ENCODE measurements at regions not wholly inside any gene's neighbourhood (a gene's known extent, or its start where the extent isn't known, plus 50 kb on each side); places are given as distances from the start of the nearest gene placed in this dataset.

DNA sequence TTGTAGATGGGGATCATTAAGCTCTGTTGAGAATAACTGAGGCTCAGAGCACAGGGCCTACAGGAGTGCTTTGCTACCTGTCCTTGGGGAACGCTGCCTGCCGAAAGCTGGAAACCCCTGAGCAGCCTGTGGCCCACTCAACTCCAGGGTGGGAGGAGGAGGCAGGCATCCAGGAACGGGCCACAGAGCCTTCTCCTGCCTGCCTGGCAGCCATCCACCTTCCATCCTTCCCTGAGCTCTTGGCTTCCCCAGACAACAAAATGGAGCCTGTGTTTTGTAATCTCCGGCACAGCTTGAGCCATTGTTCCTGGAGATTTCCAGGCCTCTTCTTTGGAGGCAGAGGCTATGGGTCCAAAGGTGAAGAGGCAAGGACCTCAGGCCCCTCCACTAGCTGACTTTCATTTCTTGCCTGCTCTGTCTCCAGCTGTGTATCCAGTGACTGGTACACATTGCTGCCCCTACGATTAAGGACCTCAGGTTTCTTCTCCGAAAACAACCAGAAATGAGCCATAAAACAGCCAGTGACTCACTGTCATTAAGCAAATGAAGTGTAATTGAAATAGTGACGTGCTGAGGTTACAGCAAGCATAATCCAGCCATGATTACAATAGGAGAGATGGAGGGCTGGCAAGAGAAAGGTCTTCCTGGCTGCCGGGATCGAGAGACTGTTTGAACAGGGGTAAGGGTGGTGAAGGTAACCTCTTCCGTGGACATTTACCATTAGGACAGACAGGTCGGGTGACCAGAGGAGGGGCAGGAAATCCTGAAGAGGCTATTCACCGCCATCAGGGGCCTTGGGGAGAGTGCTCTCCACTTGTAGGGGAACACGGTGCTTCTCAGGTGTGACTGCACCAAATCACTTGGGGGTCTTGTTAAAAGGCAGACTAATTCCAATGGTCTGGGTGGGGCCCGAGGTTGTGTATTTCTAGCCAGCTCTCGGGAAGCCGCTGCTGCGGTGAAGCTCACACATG is 56.3 kb upstream of the KCNA5 start:
- Histone ChIP-seq H3K27ac (ENCODE audit: low read depth, low read length) (no peak overlapping the region), H3K9me3 (ENCODE audit: insufficient read depth, low read depth, low read length) (no peaks in the 10 kb centered on the region), H3K4me3 (ENCODE audit: insufficient read depth, low read depth, low read length) (no peak overlapping the region), H3K4me1 (ENCODE audit: insufficient read depth, low read length) (no peaks in the 10 kb centered on the region), H3K9ac (ENCODE audit: low read length) (no peak overlapping the region), H4K20me1 (ENCODE audit: insufficient read depth, low read length) (no peaks in the 10 kb centered on the region), H3K36me3 (ENCODE audit: insufficient read depth, low read length) (no peaks in the 10 kb centered on the region), H3K4me2 (ENCODE audit: low read length) (peak overlapping the region; percentile 1), H3K79me2 (ENCODE audit: insufficient read depth, low read length) (no peaks in the 10 kb centered on the region), H3K27me3 (ENCODE audit: insufficient read depth, low read length) (peaks cover 8% of the 10 kb centered on the region), H2AFZ (ENCODE audit: low read depth, low read length) (no peak overlapping the region)
- Mint-ChIP-seq H3K4me1 (ENCODE audit: low read depth, unreplicated experiment) (peaks cover 5% of the 10 kb centered on the region), H3K9me3 (ENCODE audit: unreplicated experiment) (no peaks in the 10 kb centered on the region), H3K27ac (ENCODE audit: unreplicated experiment) (no peak overlapping the region), H3K4me3 (ENCODE audit: unreplicated experiment) (no peak overlapping the region), H3K36me3 (ENCODE audit: low read depth, unreplicated experiment) (no peaks in the 10 kb centered on the region), H3K27me3 (ENCODE audit: low read depth, unreplicated experiment) (peaks cover 57% of the 10 kb centered on the region)
- FAIRE-seq (no peak), DNase-seq (ENCODE audit: low read depth) (peak; percentile 10)
- no peak for TF ChIP-seq EZH2 (IDR thresholded peaks at IDR 0.05; ENCODE audit: insufficient read depth, low read length)
- no peak for TF ChIP-seq CTCF (IDR thresholded peaks at IDR 0.05; ENCODE audit: insufficient read depth, low read depth, low read length)

GRCh38 chr12:4991373-4991772 is 52.3 kb upstream of the KCNA5 start:
- H3K79me2 ChIP-seq (ENCODE audit: insufficient read depth, low read length) = no peaks in the 10 kb centered on the region
- no peak overlapping the region for H3K27ac ChIP-seq (ENCODE audit: low read depth, low read length)
- H3K9me3 ChIP-seq (ENCODE audit: insufficient read depth, low read depth, low read length) = no peaks in the 10 kb centered on the region
- H3K27ac Mint-ChIP-seq (ENCODE audit: unreplicated experiment) = no peak overlapping the region
- no peaks in the 10 kb centered on the region for H3K36me3 Mint-ChIP-seq (ENCODE audit: low read depth, unreplicated experiment)
- DNase-seq (ENCODE audit: low read depth) (no peak), FAIRE-seq (no peak)
- H3K4me3 Mint-ChIP-seq (ENCODE audit: unreplicated experiment) = no peak overlapping the region
- H3K27me3 Mint-ChIP-seq (ENCODE audit: low read depth, unreplicated experiment) = peaks cover 46% of the 10 kb centered on the region
- H3K4me1 ChIP-seq (ENCODE audit: insufficient read depth, low read length) = no peaks in the 10 kb centered on the region
- no peaks in the 10 kb centered on the region for H4K20me1 ChIP-seq (ENCODE audit: insufficient read depth, low read length)
- no peak overlapping the region for H2AFZ ChIP-seq (ENCODE audit: low read depth, low read length)
- TF ChIP-seq EZH2 (IDR thresholded peaks at IDR 0.05; ENCODE audit: insufficient read depth, low read length) (no peak), CTCF (IDR thresholded peaks at IDR 0.05; ENCODE audit: insufficient read depth, low read depth, low read length) (no peak)
- H3K9ac ChIP-seq (ENCODE audit: low read length) = no peak overlapping the region
- H3K36me3 ChIP-seq (ENCODE audit: insufficient read depth, low read length) = no peaks in the 10 kb centered on the region
- H3K4me1 Mint-ChIP-seq (ENCODE audit: low read depth, unreplicated experiment) = peaks cover 5% of the 10 kb centered on the region
- no peaks in the 10 kb centered on the region for H3K9me3 Mint-ChIP-seq (ENCODE audit: unreplicated experiment)
- H3K4me2 ChIP-seq (ENCODE audit: low read length) = no peak overlapping the region
- peaks cover 3% of the 10 kb centered on the region for H3K27me3 ChIP-seq (ENCODE audit: insufficient read depth, low read length)
- no peak overlapping the region for H3K4me3 ChIP-seq (ENCODE audit: insufficient read depth, low read depth, low read length)

DNA sequence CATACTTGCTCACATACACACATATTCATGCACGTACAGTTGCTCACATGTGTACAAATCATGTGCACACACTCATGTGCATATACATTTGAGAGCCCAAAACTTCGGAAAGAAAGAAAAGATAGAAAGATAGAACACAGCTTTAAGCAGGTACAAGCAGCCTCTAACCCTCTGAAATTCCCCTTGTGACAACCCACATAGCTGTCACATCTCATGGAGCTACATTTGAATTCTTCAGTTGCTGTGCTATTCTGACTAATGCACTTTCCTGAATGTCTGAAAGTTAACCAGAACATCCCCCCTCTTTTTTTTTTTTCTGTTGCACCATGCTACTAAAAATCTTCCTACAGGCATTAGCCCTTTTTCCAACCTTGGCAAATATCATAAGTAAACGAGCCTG is 51.9 kb upstream of the KCNA5 start:
- no peaks in the 10 kb centered on the region for H3K36me3 Mint-ChIP-seq (ENCODE audit: low read depth, unreplicated experiment)
- Histone ChIP-seq H3K79me2 (ENCODE audit: insufficient read depth, low read length) (no peaks in the 10 kb centered on the region), H3K36me3 (ENCODE audit: insufficient read depth, low read length) (no peaks in the 10 kb centered on the region), H4K20me1 (ENCODE audit: insufficient read depth, low read length) (no peaks in the 10 kb centered on the region), H3K9me3 (ENCODE audit: insufficient read depth, low read depth, low read length) (no peaks in the 10 kb centered on the region), H3K4me2 (ENCODE audit: low read length) (no peak overlapping the region), H2AFZ (ENCODE audit: low read depth, low read length) (no peak overlapping the region), H3K27ac (ENCODE audit: low read depth, low read length) (no peak overlapping the region), H3K4me1 (ENCODE audit: insufficient read depth, low read length) (no peaks in the 10 kb centered on the region), H3K4me3 (ENCODE audit: insufficient read depth, low read depth, low read length) (no peak overlapping the region), H3K9ac (ENCODE audit: low read length) (no peak overlapping the region), H3K27me3 (ENCODE audit: insufficient read depth, low read length) (peaks cover 3% of the 10 kb centered on the region)
- no peak overlapping the region for H3K27ac Mint-ChIP-seq (ENCODE audit: unreplicated experiment)
- H3K4me1 Mint-ChIP-seq (ENCODE audit: low read depth, unreplicated experiment) = peaks cover 5% of the 10 kb centered on the region
- no peaks in the 10 kb centered on the region for H3K9me3 Mint-ChIP-seq (ENCODE audit: unreplicated experiment)
- no peak for TF ChIP-seq CTCF (IDR thresholded peaks at IDR 0.05; ENCODE audit: insufficient read depth, low read depth, low read length)
- TF ChIP-seq EZH2 (IDR thresholded peaks at IDR 0.05; ENCODE audit: insufficient read depth, low read length) = no peak
- no peak overlapping the region for H3K4me3 Mint-ChIP-seq (ENCODE audit: unreplicated experiment)
- no peak for FAIRE-seq
- DNase-seq (ENCODE audit: low read depth) = no peak
- H3K27me3 Mint-ChIP-seq (ENCODE audit: low read depth, unreplicated experiment) = peaks cover 46% of the 10 kb centered on the region
